ENCODE measurements at regions not wholly inside any gene's neighbourhood (a gene's known extent, or its start where the extent isn't known, plus 50 kb on each side); places are given as distances from the start of the nearest gene placed in this dataset.

DNA sequence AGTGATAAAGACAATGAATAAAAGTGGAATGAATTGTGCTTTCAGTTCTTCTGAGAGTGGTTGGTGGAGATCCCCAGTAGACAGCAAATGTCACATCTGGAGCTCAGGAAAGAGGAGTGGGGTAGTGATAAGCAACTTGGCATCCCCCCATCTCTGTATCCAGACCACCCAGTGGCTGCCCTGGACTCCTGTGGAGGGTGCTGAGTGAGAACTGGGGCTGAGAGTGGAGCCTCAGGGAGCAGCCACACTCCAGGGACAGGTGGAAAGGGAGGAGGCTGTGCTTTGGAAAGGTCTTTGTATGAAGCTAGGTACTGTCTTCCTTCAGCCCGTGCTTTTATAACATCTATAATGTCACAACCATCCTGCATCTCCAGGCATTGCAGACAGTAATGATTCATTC, 85.6 kb upstream of the RASGRF1 start:
- Histone ChIP-seq H3K4me3 (ENCODE audit: low read depth, low read length) (no peak overlapping the region), H3K27ac (ENCODE audit: low read depth) (no peak overlapping the region), H3K36me3 (ENCODE audit: insufficient read depth) (no peaks in the 10 kb centered on the region), H3K4me1 (ENCODE audit: insufficient read depth) (no peaks in the 10 kb centered on the region)
- 81% methylated on average over 1 of the region's 1 CpG for WGBS
- no peak for DNase-seq (ENCODE audit: extremely low spot score)

DNA sequence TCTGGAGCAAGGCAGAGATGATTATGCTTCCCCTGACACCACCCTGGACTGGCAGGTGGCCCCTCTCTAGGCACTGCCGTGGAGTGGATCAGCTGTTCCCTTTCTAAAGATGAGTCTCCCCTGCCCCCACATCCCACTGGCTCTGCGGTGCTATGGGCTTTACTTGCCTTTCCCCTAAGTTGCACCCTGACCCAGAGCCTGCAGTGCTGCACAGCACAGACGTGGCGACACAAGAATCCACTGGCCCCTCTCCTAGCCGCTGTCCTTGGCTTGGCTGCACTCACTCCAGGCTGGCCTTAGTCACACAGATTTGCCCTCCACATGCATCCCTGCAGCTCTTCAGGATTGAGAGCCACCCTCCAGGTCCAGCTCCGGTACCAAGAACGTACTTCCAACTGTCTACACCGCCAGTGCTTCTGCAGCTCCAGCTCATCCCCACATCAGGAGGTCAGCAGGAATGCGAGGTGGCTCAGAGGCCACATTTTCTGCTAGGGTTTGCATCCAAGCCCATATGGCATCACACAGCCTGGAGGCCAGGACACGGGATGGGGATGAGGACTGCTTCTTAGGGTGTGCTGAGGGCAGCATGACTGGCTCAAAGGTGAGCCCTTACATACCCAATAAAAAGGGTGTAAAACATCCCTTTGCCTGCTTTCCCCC, 82.4 kb upstream of the RASGRF1 start:
- DNase-seq (ENCODE audit: extremely low spot score) = no peak
- H3K4me1 ChIP-seq (ENCODE audit: insufficient read depth) = no peaks in the 10 kb centered on the region
- no peak overlapping the region for H3K4me3 ChIP-seq (ENCODE audit: low read depth, low read length)
- no peak overlapping the region for H3K27ac ChIP-seq (ENCODE audit: low read depth)
- no peaks in the 10 kb centered on the region for H3K36me3 ChIP-seq (ENCODE audit: insufficient read depth)
- WGBS = 75% methylated on average over 10 of the region's 10 CpGs

DNA sequence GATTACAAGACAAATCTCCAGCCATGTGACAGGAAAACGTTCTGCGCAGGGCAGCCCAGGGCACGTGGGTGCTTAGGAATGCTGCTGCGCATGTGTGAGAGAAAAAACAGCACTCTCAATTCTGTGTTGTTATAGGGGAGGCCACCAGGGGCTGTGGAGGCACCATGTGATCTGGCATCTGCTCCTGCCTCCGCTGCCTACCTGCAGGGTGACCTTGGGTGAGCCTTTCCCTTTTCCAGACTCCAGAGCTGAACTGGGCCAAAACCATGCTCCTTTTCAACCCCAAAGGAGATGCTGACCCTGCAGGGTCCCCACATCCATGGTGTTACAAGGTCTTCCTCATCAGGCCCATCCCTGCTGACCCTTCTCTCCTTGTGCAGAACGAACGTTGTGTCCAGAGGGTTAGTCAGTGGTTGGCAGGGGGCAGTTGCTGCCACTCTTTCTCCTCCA, 81.5 kb upstream of the RASGRF1 start:
- no peak for DNase-seq (ENCODE audit: extremely low spot score)
- Histone ChIP-seq H3K36me3 (ENCODE audit: insufficient read depth) (no peaks in the 10 kb centered on the region), H3K27ac (ENCODE audit: low read depth) (no peak overlapping the region), H3K4me1 (ENCODE audit: insufficient read depth) (no peaks in the 10 kb centered on the region), H3K4me3 (ENCODE audit: low read depth, low read length) (no peak overlapping the region)
- WGBS = 65% methylated on average over 7 of the region's 7 CpGs

DNA sequence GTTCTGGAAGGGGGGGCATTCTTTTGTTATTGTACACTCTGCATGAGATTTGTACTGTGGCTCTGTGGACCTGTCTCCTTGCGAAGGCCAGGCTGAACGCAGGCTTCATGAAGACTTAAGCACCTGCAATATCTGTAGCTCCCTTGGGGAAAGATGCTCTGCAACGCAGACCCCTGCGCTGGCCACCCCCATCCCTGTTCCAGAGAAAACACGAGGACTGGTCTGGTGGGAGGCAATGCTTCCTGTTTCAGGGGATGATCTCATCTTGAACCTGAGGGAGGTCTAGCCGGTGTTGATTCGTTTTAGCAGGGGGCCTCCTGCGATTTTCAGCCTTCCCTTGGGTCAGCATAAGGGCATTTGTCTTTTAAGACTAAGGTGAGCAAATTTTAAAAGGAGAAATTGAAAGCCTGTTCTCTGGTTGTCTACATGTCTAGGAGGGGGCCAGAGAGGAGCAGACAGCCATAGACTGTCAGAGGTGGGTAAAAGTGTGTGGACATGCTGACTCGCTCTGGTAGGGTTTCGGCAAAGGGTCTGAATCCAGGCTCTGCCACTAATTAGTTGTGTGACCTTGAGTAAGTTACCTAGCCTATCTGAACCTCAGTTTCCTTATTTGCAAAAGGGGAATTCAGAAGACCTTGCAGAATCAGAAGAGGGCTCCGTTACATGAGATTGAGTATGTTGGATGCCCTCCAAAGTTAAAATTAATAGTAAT, 80.9 kb upstream of the RASGRF1 start:
- DNase-seq (ENCODE audit: extremely low spot score) = no peak
- Histone ChIP-seq H3K4me1 (ENCODE audit: insufficient read depth) (no peaks in the 10 kb centered on the region), H3K4me3 (ENCODE audit: low read depth, low read length) (no peak overlapping the region), H3K27ac (ENCODE audit: low read depth) (no peak overlapping the region), H3K36me3 (ENCODE audit: insufficient read depth) (no peaks in the 10 kb centered on the region)
- 54% methylated on average over 11 of the region's 11 CpGs for WGBS

DNA sequence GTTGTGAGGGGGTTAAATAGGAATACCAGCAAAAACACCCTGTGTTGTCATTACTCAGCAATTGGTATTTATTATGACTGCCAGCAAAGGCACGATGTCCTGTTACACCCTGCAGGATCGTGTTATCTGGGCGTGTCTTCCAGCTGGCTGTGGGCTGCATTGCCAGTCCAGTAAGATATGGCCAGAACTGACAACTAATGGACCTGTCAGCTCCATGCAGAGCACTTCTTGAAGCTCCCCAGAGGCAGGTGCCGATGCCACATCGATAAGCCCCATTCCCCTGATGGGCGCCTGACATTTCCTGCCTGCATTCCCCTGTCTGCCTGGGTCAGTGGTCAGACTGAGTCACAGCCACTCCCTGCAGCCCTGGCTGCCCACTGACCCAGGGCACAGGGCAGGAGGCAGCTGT, 79.7 kb upstream of the RASGRF1 start:
- no peak overlapping the region for H3K4me3 ChIP-seq (ENCODE audit: low read depth, low read length)
- DNase-seq (ENCODE audit: extremely low spot score) = no peak
- no peak overlapping the region for H3K27ac ChIP-seq (ENCODE audit: low read depth)
- WGBS = 31% methylated on average over 6 of the region's 6 CpGs
- no peaks in the 10 kb centered on the region for H3K4me1 ChIP-seq (ENCODE audit: insufficient read depth)
- no peaks in the 10 kb centered on the region for H3K36me3 ChIP-seq (ENCODE audit: insufficient read depth)

DNA sequence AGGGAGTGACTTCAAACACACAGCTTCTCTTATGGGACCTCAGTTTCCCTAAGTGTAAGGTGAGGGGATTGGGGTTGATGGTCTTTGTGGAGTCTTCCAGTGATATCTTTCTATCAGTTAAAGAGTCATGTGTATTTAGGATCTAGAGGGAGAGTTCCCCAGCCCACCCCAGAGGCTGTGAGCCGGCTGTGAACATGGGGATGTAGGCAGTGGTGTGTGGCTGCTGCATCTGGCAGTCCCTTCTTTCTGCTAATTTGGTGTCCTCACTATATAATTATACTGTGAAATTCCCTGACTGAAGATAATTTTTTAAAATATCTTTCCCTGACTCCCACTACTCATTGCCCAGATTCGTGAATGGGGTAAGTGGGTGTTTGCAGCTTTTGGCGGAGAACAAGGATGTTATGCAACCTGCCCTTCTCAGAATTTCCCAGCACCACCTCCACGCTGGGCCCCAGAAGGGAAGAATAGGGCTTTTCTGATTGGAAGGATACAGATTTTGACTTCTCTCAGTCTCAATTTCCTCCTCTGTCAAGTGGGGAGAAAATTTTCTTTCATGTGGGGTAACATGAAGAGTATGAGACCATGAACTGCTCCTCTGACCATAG, 79.0 kb upstream of the RASGRF1 start:
- H3K4me1 ChIP-seq (ENCODE audit: insufficient read depth) = no peaks in the 10 kb centered on the region
- WGBS = 48% methylated on average over 4 of the region's 4 CpGs
- no peak overlapping the region for H3K4me3 ChIP-seq (ENCODE audit: low read depth, low read length)
- no peak for DNase-seq (ENCODE audit: extremely low spot score)
- no peaks in the 10 kb centered on the region for H3K36me3 ChIP-seq (ENCODE audit: insufficient read depth)
- H3K27ac ChIP-seq (ENCODE audit: low read depth) = no peak overlapping the region

DNA sequence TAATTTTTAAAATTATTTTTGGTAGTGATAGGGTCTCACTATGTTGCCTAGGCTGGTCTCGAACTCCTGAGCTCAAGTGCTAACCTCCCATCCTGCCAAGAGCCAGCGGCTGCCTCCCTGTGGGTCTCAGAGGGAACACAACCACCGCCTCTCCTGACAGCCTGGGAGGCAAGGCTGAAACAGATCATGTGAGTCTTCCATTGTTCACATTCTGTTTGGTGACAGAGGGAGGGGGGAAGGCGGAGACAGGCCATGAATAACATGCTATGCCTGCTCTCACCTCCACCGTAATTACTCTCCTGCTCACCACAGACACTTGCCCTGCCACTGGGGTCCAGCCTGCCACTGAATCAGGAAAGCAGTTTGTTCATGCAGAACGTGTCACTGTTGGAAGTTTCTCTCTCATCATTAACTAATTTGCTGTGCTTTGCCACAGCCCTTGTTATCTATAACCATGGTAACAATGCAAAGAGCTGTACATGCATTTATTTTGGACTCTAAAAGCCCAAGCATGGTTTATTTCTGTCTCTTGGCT, 78.4 kb upstream of the RASGRF1 start:
- Histone ChIP-seq H3K4me3 (ENCODE audit: low read depth, low read length) (no peak overlapping the region), H3K4me1 (ENCODE audit: insufficient read depth) (no peaks in the 10 kb centered on the region), H3K27ac (ENCODE audit: low read depth) (no peak overlapping the region), H3K36me3 (ENCODE audit: insufficient read depth) (no peaks in the 10 kb centered on the region)
- 25% methylated on average over 6 of the region's 6 CpGs for WGBS
- DNase-seq (ENCODE audit: extremely low spot score) = peak; percentile 37

DNA sequence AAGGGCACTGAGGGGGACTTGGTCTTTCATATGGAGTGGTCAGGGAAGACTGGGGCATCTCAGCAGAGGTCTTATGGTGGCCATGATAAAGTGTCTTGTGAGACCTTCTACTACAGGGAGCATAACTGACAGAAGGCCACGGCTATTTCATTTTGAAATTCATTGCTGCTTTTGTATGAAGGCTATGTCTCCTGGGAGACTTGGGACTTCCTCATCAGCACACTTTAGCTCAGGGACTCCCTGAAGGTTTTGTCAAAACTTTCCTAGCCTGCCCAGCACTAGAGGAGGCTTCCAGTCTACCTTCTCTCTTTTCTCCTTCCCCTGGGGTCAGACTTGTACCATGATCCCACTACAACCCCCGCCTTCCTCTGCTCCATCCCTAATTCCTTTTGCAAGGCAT, 77.2 kb upstream of the RASGRF1 start:
- Histone ChIP-seq H3K4me3 (ENCODE audit: low read depth, low read length) (no peak overlapping the region), H3K36me3 (ENCODE audit: insufficient read depth) (no peaks in the 10 kb centered on the region), H3K4me1 (ENCODE audit: insufficient read depth) (no peaks in the 10 kb centered on the region), H3K27ac (ENCODE audit: low read depth) (no peak overlapping the region)
- no peak for DNase-seq (ENCODE audit: extremely low spot score)
- WGBS = 78% methylated on average over 2 of the region's 2 CpGs

DNA sequence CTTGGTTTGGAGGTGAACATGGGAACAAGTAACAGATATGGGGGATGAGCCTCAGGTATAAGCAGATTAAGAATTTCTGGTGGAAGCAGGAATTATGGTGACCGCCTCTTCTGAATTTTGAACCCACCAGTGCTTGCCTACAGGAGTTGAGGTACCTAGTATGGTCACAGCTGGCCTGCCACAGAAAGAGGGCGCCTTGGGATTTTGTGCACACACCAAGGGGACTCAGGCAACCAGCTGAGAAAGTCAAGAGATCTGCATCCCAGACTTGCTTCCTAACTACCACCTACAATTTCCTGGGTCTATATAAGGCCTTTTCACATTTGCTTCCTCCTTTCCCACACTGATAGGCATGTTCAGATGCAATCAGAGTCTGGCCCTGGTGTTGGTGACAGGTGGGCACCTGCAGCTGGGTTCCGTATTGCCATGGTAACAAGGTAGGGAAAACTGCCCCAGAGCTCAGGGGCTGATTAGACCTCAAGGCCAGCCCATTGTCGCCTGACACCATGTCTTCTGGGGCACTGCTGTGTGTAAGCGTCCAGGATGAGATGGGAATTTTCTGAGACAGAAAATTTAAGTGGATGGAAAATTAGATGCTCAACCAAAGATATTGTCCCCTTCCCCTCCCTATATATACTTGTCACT, 75.9 kb upstream of the RASGRF1 start:
- Histone ChIP-seq H3K27ac (ENCODE audit: low read depth) (no peak overlapping the region), H3K36me3 (ENCODE audit: insufficient read depth) (no peaks in the 10 kb centered on the region), H3K4me1 (ENCODE audit: insufficient read depth) (no peaks in the 10 kb centered on the region), H3K4me3 (ENCODE audit: low read depth, low read length) (no peak overlapping the region)
- DNase-seq (ENCODE audit: extremely low spot score) = no peak
- WGBS = 93% methylated on average over 5 of the region's 5 CpGs

DNA sequence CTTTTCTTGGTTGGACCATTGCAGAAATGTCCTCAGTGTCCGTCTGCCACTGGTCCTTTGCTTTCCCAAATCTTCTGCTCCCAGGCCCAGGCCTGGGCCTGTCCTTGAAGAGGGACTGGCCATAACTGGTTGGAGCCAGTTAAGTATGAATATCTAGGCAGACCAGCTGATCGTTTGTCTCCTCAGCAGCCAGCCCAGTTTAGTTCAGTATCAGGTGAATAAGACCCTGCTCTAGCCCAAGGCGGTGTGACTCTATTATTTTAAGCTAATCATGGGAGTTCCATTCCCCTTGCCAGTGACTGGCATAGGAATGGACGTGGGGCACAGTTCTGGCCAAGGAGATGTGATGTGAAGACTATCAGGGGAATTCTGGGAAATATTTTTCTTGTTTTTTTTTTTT, 73.9 kb upstream of the RASGRF1 start:
- Histone ChIP-seq H3K27ac (ENCODE audit: low read depth) (no peak overlapping the region), H3K4me3 (ENCODE audit: low read depth, low read length) (no peak overlapping the region), H3K4me1 (ENCODE audit: insufficient read depth) (no peaks in the 10 kb centered on the region), H3K36me3 (ENCODE audit: insufficient read depth) (no peaks in the 10 kb centered on the region)
- WGBS = 88% methylated on average over 4 of the region's 4 CpGs
- no peak for DNase-seq (ENCODE audit: extremely low spot score)

DNA sequence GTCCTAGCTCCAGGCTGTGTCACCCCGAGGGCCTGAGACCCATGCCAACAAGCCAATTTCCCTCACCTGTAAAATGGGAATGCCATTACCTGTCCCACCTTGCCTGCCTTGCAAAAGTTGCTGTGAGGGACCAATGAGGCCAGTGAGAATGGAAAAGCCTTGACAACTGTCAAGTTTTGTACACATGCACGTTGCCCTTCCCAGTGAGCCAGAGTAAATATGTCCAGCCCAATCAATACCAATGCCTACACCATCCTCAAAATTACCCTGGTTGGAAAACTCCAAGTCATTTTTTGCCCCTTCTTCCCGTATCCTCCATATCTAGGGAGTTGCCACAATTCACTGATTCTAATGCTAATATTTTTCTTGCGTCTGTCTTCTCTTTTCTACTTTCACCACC, 73.5 kb upstream of the RASGRF1 start:
- no peaks in the 10 kb centered on the region for H3K4me1 ChIP-seq (ENCODE audit: insufficient read depth)
- no peak overlapping the region for H3K27ac ChIP-seq (ENCODE audit: low read depth)
- no peak for DNase-seq (ENCODE audit: extremely low spot score)
- H3K36me3 ChIP-seq (ENCODE audit: insufficient read depth) = no peaks in the 10 kb centered on the region
- WGBS = 88% methylated on average over 4 of the region's 4 CpGs
- H3K4me3 ChIP-seq (ENCODE audit: low read depth, low read length) = no peak overlapping the region

DNA sequence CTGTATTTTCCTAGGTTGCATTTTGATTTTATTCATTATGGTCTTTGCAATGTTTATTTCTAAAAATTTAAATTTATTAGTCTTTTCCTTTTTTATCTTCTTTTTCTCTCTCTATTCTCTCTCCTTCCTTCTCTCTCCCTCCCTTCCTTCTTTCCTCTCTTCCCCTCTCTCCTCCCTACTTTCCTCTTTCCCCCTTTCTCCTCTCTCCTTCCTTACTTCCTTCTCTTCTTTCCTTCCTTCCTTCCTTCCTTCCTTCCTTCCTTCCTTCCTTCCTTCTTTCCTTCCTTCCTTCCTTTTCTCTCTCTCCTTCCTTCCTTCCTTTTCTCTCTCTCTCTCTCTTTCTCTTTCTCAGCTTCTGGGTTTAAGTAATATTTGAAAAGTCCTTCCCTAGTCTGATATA, 72.8 kb upstream of the RASGRF1 start:
- DNase-seq (ENCODE audit: extremely low spot score) = no peak
- no peaks in the 10 kb centered on the region for H3K36me3 ChIP-seq (ENCODE audit: insufficient read depth)
- H3K27ac ChIP-seq (ENCODE audit: low read depth) = no peak overlapping the region
- H3K4me3 ChIP-seq (ENCODE audit: low read depth, low read length) = no peak overlapping the region
- H3K4me1 ChIP-seq (ENCODE audit: insufficient read depth) = no peaks in the 10 kb centered on the region

DNA sequence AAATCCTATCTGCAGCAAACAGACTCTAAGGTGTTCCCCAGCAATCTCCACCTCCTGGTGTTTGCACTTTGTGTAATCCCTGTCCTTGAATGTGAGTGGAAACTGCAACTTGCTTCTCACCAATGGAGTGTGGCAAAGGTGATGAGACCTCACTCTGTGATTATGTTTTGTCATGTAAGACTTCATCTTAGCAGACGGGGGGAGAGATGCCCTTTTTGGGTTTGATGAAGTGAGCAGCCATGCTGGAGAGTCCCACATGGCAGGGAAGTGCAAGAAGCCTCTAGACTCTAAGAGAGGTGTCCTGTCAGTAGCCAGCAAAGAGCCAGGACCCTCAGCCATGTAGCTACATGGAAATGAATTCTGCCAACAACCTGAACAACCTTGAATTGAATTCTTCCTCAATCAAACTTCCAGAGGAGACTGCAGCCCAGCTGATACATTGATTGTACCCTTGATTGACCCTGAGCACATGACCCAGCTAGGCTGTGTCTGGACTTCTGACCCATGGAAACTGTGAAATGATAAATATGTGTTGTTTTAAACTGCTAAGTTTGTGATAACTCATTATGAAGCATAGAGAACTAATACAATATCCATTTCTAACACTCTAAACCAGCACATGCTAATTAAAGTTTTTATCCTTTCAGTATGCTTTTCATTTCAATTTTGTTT, 71.4 kb upstream of the RASGRF1 start:
- 23% methylated on average over 1 of the region's 1 CpG for WGBS

More for the DNA sequence above, 71.4 kb upstream of the RASGRF1 start:
- Histone ChIP-seq H3K27ac (ENCODE audit: low read depth) (no peak overlapping the region), H3K36me3 (ENCODE audit: insufficient read depth) (no peaks in the 10 kb centered on the region), H3K4me1 (ENCODE audit: insufficient read depth) (no peaks in the 10 kb centered on the region), H3K4me3 (ENCODE audit: low read depth, low read length) (no peak overlapping the region)
- DNase-seq (ENCODE audit: extremely low spot score) = no peak

Measured in urinary bladder (tissue), 3 donors.